ENCODE measurements at regions not wholly inside any gene's neighbourhood (a gene's known extent, or its start where the extent isn't known, plus 50 kb on each side); places are given as distances from the start of the nearest gene placed in this dataset.

GRCh38 chr21:16047904-16048303, 318.1 kb downstream of the USP25 start:
- no peak for TF ChIP-seq CTCF (IDR thresholded peaks at IDR 0.05; ENCODE audit: extremely low read depth, missing control alignments)
- no peak for DNase-seq (ENCODE audit: low spot score)

GRCh38 chr21:16055014-16055413, 325.2 kb downstream of the USP25 start:
- DNase-seq (ENCODE audit: low spot score): no peak
- no peak for TF ChIP-seq CTCF (IDR thresholded peaks at IDR 0.05; ENCODE audit: extremely low read depth, missing control alignments)

GRCh38 chr21:16058896-16059295, 329.1 kb downstream of the USP25 start:
- no peak for DNase-seq (ENCODE audit: low spot score)
- no peak for TF ChIP-seq CTCF (IDR thresholded peaks at IDR 0.05; ENCODE audit: extremely low read depth, missing control alignments)

GRCh38 chr21:16059981-16060380, 330.2 kb downstream of the USP25 start:
- TF ChIP-seq CTCF (IDR thresholded peaks at IDR 0.05; ENCODE audit: extremely low read depth, missing control alignments): no peak
- DNase-seq (ENCODE audit: low spot score): no peak

GRCh38 chr21:16061194-16061593, 331.4 kb downstream of the USP25 start:
- DNase-seq (ENCODE audit: low spot score): no peak
- no peak for TF ChIP-seq CTCF (IDR thresholded peaks at IDR 0.05; ENCODE audit: extremely low read depth, missing control alignments)

GRCh38 chr21:16069178-16070112, 339.7 kb downstream of the USP25 start:
- DNase-seq (ENCODE audit: low spot score): no peak
- no peak for TF ChIP-seq CTCF (IDR thresholded peaks at IDR 0.05; ENCODE audit: extremely low read depth, missing control alignments)

- no peak for DNase-seq (ENCODE audit: low spot score)
- no peak for TF ChIP-seq CTCF (IDR thresholded peaks at IDR 0.05; ENCODE audit: extremely low read depth, missing control alignments)
Observed at GRCh38 chr21:16070207-16070651, 340.4 kb downstream of the USP25 start.

Measured in GM20000 (cell line).